GM19452 (cell line): ENCODE measurements at regions not wholly inside any gene's neighbourhood (a gene's known extent, or its start where the extent isn't known, plus 50 kb on each side); places are given as distances from the start of the nearest gene placed in this dataset.

Experiments
- ATAC-seq: cut with Tn5 transposase; IDR thresholded peaks from one replicate; pipeline ENCODE4 v1.9.1; 2021; ENCODE audit not compliant: unreplicated experiment

- ATAC-seq = no peak
Observed at GRCh38 chr5:143992496-143992895, 178.0 kb downstream of the YIPF5 start.

- ATAC-seq = no peak
Observed at GRCh38 chr5:144002876-144003275, 167.6 kb downstream of the YIPF5 start.

- ATAC-seq = no peak
Observed at GRCh38 chr5:144003636-144004035, 166.8 kb downstream of the YIPF5 start.

- no peak for ATAC-seq
Observed at GRCh38 chr5:144004146-144004545, 166.3 kb downstream of the YIPF5 start.

GRCh38 chr5:144004751-144005150, 165.7 kb downstream of the YIPF5 start:
- ATAC-seq = no peak

- no peak for ATAC-seq
Observed at GRCh38 chr5:144009116-144009515, 161.3 kb downstream of the YIPF5 start.

GRCh38 chr5:144011388-144011787, 159.1 kb downstream of the YIPF5 start:
- no peak for ATAC-seq

GRCh38 chr5:144013816-144014215, 156.6 kb downstream of the YIPF5 start:
- ATAC-seq = no peak

GRCh38 chr5:144015961-144016360, 154.5 kb downstream of the YIPF5 start:
- ATAC-seq = no peak

GRCh38 chr5:144017119-144017518, 153.3 kb downstream of the YIPF5 start:
- no peak for ATAC-seq

GRCh38 chr5:144017631-144018030, 152.8 kb downstream of the YIPF5 start:
- ATAC-seq = no peak

- no peak for ATAC-seq
Observed at GRCh38 chr5:144024090-144024489, 146.4 kb downstream of the YIPF5 start.

GRCh38 chr5:144024545-144024944, 145.9 kb downstream of the YIPF5 start:
- ATAC-seq = no peak

- no peak for ATAC-seq
Observed at GRCh38 chr5:144026286-144026685, 144.2 kb downstream of the YIPF5 start.

- ATAC-seq = no peak
Observed at GRCh38 chr5:144028058-144028457, 142.4 kb downstream of the YIPF5 start.

GRCh38 chr5:144028636-144029035, 141.8 kb downstream of the YIPF5 start:
- no peak for ATAC-seq

- no peak for ATAC-seq
Observed at GRCh38 chr5:144030904-144031303, 139.6 kb downstream of the YIPF5 start.

- ATAC-seq = no peak
Observed at GRCh38 chr5:144032375-144032774, 138.1 kb downstream of the YIPF5 start.

GRCh38 chr5:144033486-144033885, 137.0 kb downstream of the YIPF5 start:
- ATAC-seq = no peak

- ATAC-seq = no peak
Observed at GRCh38 chr5:144035046-144035740, 135.3 kb downstream of the YIPF5 start.

GRCh38 chr5:144036476-144036875, 134.0 kb downstream of the YIPF5 start:
- no peak for ATAC-seq

GRCh38 chr5:144040615-144041305, 129.7 kb downstream of the YIPF5 start:
- no peak for ATAC-seq

- ATAC-seq = no peak
Observed at GRCh38 chr5:144042156-144042555, 128.3 kb downstream of the YIPF5 start.
